ENCODE measurements at regions not wholly inside any gene's neighbourhood (a gene's known extent, or its start where the extent isn't known, plus 50 kb on each side); places are given as distances from the start of the nearest gene placed in this dataset.
"Not testable (repeated sequence)": the region's sequence is repeated elsewhere in the genome, so short reads cannot be mapped to it uniquely, and the experiment has no call there.

DNA sequence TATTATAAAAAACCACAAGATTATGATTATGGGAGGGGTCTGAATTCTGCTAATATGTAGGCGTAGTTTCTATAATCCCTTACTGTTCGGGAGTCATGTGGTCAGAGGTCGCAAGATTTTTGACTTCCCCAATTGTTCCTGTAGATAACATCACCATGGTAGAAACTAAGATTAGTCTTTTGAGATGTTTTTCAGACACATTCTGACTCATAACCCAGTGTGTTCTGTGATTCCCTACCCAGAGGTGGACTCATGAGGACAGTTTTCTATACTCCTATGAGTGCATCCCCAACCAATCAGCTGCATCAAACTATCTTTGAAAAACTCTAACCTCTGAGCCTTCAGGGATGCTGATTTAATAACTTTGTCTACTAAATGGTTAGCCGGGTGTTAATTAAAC lies 175.5 kb downstream of the RFPL4B start:
- no peak for DNase-seq

DNA sequence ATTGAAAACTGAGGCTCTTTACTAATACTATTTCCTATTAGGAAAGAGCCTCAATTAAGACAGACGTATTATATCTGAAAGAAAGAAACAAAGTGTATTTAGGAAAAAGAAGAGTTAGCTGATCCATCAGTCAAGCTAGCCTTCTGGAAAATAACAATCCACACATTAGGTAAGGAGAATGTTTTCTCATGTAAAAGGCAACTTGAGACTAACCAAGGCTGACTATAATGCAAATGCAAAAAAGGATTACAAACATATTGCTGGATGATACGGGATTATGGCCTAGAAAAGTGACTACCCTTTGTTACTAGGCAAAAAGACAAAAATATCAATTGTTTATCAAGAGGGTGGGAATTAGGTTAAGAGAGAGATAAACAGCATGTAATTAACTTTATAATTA lies 176.9 kb downstream of the RFPL4B start:
- DNase-seq = no peak

- no peak for DNase-seq
Observed at GRCh38 chr6:112525749-112526148, 178.6 kb downstream of the RFPL4B start.

DNA sequence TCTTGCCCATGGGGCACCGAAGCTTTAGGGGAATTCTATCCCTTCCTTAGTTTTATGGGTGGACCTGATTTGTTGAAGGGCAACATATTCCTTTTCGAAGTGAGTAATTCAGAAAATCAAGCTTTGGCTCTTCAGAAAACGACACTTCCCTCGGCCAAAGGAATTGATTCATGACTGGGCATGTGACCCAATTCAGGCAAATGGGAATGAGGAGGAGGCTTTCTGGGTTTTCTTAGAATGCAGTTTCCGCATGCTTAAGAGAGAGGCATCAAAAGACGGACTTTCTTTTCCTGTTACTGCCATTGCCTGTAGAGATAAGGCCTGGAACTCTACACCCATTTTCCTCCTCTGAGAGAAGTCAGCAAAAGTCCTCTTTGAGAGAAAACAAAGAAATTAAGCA lies 179.5 kb downstream of the RFPL4B start:
- no peak for DNase-seq

- DNase-seq = not testable (repeated sequence)
Observed at GRCh38 chr6:112528306-112528705, 181.2 kb downstream of the RFPL4B start.

- no peak for DNase-seq
Observed at GRCh38 chr6:112535816-112536215, 188.7 kb downstream of the RFPL4B start.

GRCh38 chr6:112539355-112539754 lies 192.2 kb downstream of the RFPL4B start:
- DNase-seq = no peak

DNA sequence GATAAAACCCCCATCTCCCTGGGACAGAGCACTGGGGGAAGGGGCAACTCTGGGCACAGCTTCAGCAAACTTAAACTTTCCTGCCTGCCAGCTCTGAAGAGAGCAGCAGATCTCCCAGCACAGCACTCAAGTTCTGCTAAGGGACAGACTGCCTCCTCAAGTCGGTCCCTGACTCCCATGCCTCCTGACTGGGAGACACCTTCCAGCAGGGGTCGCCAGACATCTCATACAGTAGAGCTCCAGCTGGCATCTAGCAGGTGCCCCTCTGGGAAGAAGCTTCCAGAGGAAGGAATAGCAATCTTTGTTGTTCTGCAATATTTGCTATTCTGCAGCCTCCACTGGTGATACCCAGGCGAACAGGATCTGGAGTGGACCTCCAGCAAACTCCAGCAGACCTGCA lies 194.7 kb downstream of the RFPL4B start:
- DNase-seq = peak in 1 of 2 donors; percentile 8

GRCh38 chr6:112547321-112548085 lies 200.4 kb downstream of the RFPL4B start:
- DNase-seq = not testable (repeated sequence)

GRCh38 chr6:112549749-112550148 lies 202.6 kb downstream of the RFPL4B start:
- DNase-seq = no peak

DNA sequence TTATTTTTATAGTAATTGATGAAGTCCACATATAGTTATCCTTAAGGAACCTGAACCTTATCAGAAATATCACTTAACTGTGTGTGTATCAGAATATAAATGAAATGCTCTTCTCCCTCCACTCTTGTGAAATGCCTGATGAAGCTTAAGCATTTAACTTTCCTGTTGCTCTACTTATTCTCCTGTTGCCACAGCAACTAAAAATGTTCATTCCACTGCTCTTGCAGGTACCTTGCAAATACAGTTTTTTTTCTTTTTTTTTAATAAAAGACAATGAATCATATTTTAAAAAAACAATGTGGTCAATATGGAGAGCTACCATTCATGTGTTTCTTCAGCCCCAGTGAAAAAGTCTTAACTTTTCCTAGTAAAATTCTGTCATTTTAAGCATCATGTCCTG lies 210.3 kb downstream of the RFPL4B start:
- no peak for DNase-seq

DNA sequence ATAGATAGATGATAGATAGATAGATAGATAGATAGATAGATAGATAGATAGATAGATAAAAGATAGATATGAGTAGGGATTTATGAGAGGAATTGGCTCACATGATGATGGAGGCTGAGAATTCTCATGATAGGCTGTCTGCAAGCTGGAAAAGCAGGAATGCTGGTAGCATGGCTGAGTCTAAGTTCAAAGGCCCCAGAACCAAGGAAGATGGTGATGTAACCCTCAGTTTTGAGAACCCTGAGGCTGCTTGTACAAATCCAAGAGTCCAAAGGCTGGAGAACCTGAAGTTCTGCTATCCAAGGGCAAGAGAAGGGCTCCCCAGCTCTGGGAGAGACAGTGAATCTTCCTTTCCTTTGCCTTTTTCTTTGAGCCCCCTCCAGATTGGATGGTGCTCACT lies 210.8 kb downstream of the RFPL4B start:
- DNase-seq = no peak

GRCh38 chr6:112560651-112561050 lies 213.5 kb downstream of the RFPL4B start:
- DNase-seq = no peak

GRCh38 chr6:112562301-112563231 lies 215.4 kb downstream of the RFPL4B start:
- DNase-seq = no peak

GRCh38 chr6:112563368-112563767 lies 216.2 kb downstream of the RFPL4B start:
- no peak for DNase-seq

DNA sequence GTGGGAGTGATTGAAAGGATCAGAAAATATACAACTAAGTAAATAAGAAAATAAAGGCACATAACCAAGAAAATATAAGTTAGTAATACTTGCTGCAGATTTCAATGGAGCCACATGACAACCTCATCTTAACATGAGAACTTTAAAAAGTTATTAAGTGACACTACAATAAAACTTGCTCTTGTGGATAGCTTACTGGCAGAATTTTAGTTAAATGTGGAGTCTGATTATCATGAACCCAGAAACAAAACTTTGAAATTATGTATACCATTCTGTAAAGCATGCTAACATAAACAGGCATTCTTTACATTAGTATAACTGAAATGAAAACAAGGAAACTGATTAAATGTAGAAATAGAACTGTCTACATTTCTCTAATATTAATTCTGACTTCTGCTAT lies 220.9 kb downstream of the RFPL4B start:
- no peak for DNase-seq

DNA sequence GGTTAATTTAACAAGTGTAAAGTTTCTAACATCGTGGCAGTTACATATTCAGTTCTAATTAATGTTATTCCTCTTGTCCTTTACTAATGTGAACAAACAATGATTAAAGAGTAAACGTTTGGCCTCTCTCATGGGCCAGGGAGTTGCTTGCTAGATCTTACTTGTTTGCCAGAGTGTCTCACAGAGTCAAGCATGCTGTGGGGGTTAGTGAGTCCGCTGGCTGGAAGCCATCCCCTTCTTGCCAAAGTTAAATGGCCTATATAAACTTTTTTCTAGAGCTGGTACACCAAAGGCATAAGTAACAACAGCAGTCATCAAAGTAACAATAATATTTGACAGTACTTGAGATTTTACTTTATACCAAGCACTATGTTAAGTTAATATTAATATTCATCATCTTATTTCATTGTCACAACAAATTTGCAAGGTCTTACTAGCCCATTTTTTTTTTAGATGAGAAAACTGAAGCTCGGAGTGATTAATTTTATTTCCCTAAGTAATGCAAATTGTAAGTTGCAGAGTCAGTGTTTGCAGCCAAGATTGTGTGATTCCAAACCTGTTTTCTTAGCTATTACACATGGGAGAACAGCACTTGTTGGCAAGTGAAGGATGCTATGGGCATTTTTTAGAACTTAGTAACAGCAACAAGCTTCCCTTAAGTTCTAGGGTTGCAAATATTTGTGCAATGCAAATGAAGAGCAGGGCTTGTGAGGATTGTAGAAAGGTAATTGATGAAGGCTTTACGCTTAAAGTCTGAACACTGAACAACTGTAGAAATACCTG lies 224.5 kb downstream of the RFPL4B start:
- DNase-seq = no peak

DNA sequence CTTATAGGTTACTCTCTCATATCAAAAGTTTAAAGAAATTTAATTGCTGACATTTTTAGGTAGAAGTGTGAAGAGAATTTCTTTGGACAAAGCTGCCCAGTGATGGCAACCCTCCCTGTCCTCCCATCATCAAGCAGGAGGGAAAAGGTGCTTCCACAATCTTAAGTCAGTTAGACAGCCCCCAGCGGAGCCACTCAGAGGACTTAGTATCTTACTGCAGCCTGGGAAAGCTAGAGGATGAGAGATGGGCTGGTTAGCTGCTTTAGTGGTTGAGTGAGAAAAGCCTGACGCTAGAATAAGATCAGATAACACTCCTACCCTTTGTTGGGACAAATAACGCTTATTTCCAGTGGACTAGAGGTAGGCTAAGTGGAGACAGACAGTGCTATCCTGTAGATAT lies 227.1 kb downstream of the RFPL4B start:
- DNase-seq = no peak

GRCh38 chr6:112575309-112575834 lies 228.2 kb downstream of the RFPL4B start:
- DNase-seq = no peak

DNA sequence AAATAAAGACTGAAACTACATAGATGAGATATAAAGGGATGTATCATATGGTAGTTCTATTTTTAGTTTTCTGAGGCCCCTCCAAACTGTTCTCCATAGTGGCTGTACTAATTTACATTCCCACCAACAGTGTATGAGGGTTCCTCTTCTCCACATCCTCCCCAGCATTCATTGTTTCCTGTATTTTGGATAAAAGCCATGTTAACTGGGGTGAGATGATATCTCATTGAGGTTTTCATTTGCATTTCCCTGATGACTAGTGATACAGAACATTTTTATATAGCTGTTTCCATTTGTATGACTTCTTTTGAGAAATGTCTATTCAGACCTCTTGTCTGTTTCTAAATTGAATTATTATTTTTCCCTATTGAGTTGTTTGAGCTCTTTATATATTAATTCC lies 229.3 kb downstream of the RFPL4B start:
- no peak for DNase-seq

DNA sequence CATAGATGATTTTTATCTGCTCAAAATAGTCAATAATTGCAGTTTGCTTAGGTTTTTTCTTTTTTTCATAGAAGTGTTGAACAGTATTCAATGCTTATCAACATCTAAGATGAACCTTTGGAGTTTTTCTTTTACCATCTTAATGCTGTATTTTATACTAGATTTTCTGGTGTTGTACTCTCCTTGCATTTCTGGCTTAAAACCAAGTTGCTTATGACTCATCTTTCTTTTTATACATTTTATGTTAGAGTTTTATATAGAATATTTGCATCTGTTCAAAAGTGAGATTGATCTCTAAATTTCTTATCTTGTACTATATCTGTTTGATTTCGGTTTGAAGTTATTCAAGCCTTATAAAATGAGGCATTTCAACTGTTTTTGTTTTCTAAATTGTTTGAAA lies 232.5 kb downstream of the RFPL4B start:
- DNase-seq = no peak

DNA sequence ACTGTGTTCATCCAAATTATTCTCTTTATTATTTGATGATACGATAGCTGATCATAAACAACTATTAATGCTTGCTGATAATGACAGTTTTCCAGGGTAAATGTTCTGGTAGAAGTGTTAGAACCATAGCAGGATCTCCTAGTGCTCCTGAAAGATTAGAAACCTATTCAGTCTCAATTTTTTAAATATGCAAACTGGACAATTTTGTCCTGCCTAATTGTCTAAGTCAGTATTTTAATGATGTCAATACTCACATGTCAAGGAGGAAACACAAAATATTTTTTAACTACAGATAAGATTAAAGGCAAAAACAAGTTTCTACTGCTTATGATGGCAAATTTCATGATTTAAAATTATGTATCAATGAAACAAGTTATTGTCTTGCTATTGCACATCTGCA lies 233.9 kb downstream of the RFPL4B start:
- DNase-seq = no peak

DNA sequence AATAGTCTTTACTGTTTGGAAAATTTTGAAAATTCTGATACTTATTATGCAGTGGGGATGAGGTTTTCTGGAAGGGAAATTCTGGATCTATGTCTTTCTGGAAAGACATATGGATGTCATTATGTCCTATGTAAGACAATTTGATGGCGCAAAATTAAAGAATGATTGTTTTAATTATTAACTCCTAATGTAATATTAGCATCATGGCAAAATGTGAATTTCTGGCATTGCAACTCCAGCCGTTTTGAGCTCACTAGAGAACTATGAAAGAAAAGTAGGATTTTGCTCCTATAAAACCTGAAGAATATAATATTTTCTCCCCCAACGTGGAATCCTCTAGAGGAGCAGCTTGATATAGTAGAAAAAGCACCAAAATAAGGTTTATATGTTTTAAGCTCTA lies 243.2 kb downstream of the RFPL4B start:
- no peak for DNase-seq
